HCT116 (cell line): ENCODE measurements at regions not wholly inside any gene's neighbourhood (a gene's known extent, or its start where the extent isn't known, plus 50 kb on each side); places are given as distances from the start of the nearest gene placed in this dataset.

Source experiments
- ATAC-seq: fragments of 200-7000 bp; cut with Tn5 transposase; 2 replicates; pipeline ENCODE4 v1.9.1; 2020; ENCODE audit warnings: mild to moderate bottlenecking, moderate library complexity
- BruUV-seq: library from RNA; stranded (reverse); fragments of 400-500 nt; replicated peaks from 2 replicates; lab custom pipeline; 2021; lab: Mats Ljungman, UMichigan
- CTCF ChIA-PET: fragments of 300-600 bp; sonication (Branson Sonifier 250); formaldehyde crosslinking; loops from one replicate; lab custom pipeline; 2021; ENCODE audit warnings: antibody characterized with exemption; lab: Charles Lee
- POLR2A ChIA-PET: fragments of 300-600, 350-600 bp; sonication (Branson Sonifier 250); formaldehyde crosslinking; loops from one replicate; lab custom pipeline; 2021; ENCODE audit warnings: antibody characterized with exemption; lab: Charles Lee
- RAD21 ChIA-PET, 2 experiments: fragments of 300-600 bp; sonication (Branson Sonifier 250); formaldehyde crosslinking; loops; one replicate each; lab custom pipeline; 2023; ENCODE audit warnings: low total read pairs in 2 of 2; ENCODE audit not compliant: uncharacterized antibody in 2 of 2, unreplicated experiment in 2 of 2, low non-redundant PET in 1 of 2; lab: Charles Lee
- DNase-seq: peaks from one replicate; pipeline ENCODE4 v3.0.0-alpha.2; 2010; ENCODE audit warnings: low read depth, low spot score
- H2AFZ ChIP-seq: fragments of 200-600 bp; shearing (Covaris generic), sonication (generic); 2 replicates; pipeline ENCODE4 v1.6.1; 2017; ENCODE audit warnings: low read depth, mixed run types, mixed read lengths, antibody characterized with exemption, low read length; ENCODE audit not compliant: poor library complexity, severe bottlenecking
- H3K27ac ChIP-seq: 2 replicates; pipeline ENCODE4 v1.5.1; 2012; ENCODE audit warnings: low read depth, low read length
- H3K27me3 ChIP-seq: fragments of 200-600 bp; sonication (generic); 2 replicates; pipeline ENCODE4 v1.6.1; 2016; ENCODE audit warnings: mixed run types, low read length, mixed read lengths; ENCODE audit not compliant: insufficient read depth
- H3K36me3 ChIP-seq, 2 experiments: fragments of 200-500 bp in 1 of 2; fragments of 200-600 bp in 1 of 2; sonication (Bioruptor generic) in 1 of 2; sonication (generic) in 1 of 2; 2 replicates each; pipeline versions ENCODE4 v1.5.1 to v1.6.1; 2014 to 2016; ENCODE audit warnings: low read length in 2 of 2, inconsistent platforms in 1 of 2, mixed read lengths in 1 of 2, mixed run types in 1 of 2; ENCODE audit not compliant: insufficient read depth in 2 of 2, control insufficient read depth in 1 of 2
- H3K4me1 ChIP-seq, 2 experiments: fragments of 200-600 bp in 1 of 2; sonication (generic) in 1 of 2; 2 replicates each; pipeline versions ENCODE4 v1.5.1 to v1.6.1; 2012 to 2017; ENCODE audit warnings: low read length in 2 of 2, inconsistent platforms in 1 of 2, mild to moderate bottlenecking in 1 of 2, mixed read lengths in 1 of 2, mixed run types in 1 of 2, moderate library complexity in 1 of 2; ENCODE audit not compliant: insufficient read depth in 2 of 2, control insufficient read depth in 1 of 2
- H3K4me2 ChIP-seq: fragments of 200-600 bp; sonication (generic); 2 replicates; pipeline ENCODE4 v1.6.1; 2017; ENCODE audit warnings: mixed run types, low read length, mixed read lengths
- H3K4me3 ChIP-seq, 2 experiments: fragments of 200-600 bp in 1 of 2; sonication (generic) in 1 of 2; replicated peaks in 1 of 2; 2 replicates each; pipeline ENCODE4 v1.5.1; 2011 to 2016; ENCODE audit warnings: low read length in 2 of 2, control low read depth in 1 of 2, low read depth in 1 of 2, mild to moderate bottlenecking in 1 of 2, mixed read lengths in 1 of 2, mixed run types in 1 of 2
- H3K79me2 ChIP-seq: fragments of 200-600 bp; sonication (generic); 2 replicates; pipeline ENCODE4 v1.6.1; 2017; ENCODE audit warnings: mild to moderate bottlenecking, mixed run types, low read length, moderate library complexity, mixed read lengths; ENCODE audit not compliant: insufficient read depth
- H3K9ac ChIP-seq: fragments of 200-600 bp; sonication (generic); 2 replicates; pipeline ENCODE4 v1.6.1; 2016; ENCODE audit warnings: low read length, mixed read lengths
- H3K9me2 ChIP-seq: fragments of 200-600 bp; sonication (generic), shearing (Covaris generic); 2 replicates; pipeline ENCODE4 v1.6.1; 2017; ENCODE audit warnings: mixed run types, mild to moderate bottlenecking, moderate library complexity; ENCODE audit not compliant: insufficient read depth
- H3K9me3 ChIP-seq, 2 experiments: fragments of 200-500 bp in 1 of 2; fragments of 200-600 bp in 1 of 2; sonication (Bioruptor generic) in 1 of 2; sonication (generic) in 1 of 2; 2 replicates each; pipeline ENCODE4 v1.6.1; 2014 to 2017; ENCODE audit warnings: low read length in 2 of 2, mixed read lengths in 2 of 2, inconsistent platforms in 1 of 2, low read depth in 1 of 2, mild to moderate bottlenecking in 1 of 2, mixed run types in 1 of 2, moderate library complexity in 1 of 2; ENCODE audit not compliant: control insufficient read depth in 1 of 2, insufficient read depth in 1 of 2
- H4K20me1 ChIP-seq: fragments of 200-600 bp; sonication (generic), shearing (Covaris generic); 2 replicates; pipeline ENCODE4 v1.6.1; 2017; ENCODE audit warnings: mixed run types, mild to moderate bottlenecking, moderate library complexity; ENCODE audit not compliant: insufficient read depth
- CBX3 ChIP-seq: IDR thresholded peaks from 2 replicates; pipeline ENCODE4 v1.6.1; 2012; ENCODE audit warnings: low read depth
- CEBPB ChIP-seq: IDR thresholded peaks from 2 replicates; pipeline ENCODE4 v1.6.1; 2012; ENCODE audit warnings: low read depth
- EGR1 ChIP-seq: IDR thresholded peaks from 2 replicates; pipeline ENCODE4 v1.6.1; 2012; ENCODE audit warnings: low read depth
- ELF1 ChIP-seq: IDR thresholded peaks from 2 replicates; pipeline ENCODE4 v1.6.1; 2012; ENCODE audit warnings: low read depth, borderline replicate concordance
- EZH2 ChIP-seq: fragments of 200-600 bp; sonication (generic); IDR thresholded peaks from 2 replicates; pipeline ENCODE4 v1.6.1; 2017; ENCODE audit warnings: antibody characterized with exemption, mixed run types
- EZH2phosphoT487 ChIP-seq: fragments of 200-600 bp; IDR thresholded peaks from 2 replicates; pipeline ENCODE4 v1.6.1; 2018; ENCODE audit warnings: antibody characterized with exemption, borderline replicate concordance
- FOSL1 ChIP-seq: IDR thresholded peaks from 2 replicates; pipeline ENCODE4 v1.6.1; 2012; ENCODE audit warnings: low read depth
- JUND ChIP-seq: IDR thresholded peaks from 2 replicates; pipeline ENCODE4 v1.6.1; 2012
- POLR2AphosphoS5 ChIP-seq: IDR thresholded peaks from 2 replicates; pipeline ENCODE4 v1.6.1; 2011; ENCODE audit warnings: mild to moderate bottlenecking, low read depth, low read length, moderate library complexity
- RAD21 ChIP-seq: IDR thresholded peaks from 2 replicates; pipeline ENCODE4 v1.6.1; 2012; ENCODE audit warnings: low read depth, mild to moderate bottlenecking
- REST ChIP-seq: IDR thresholded peaks from 2 replicates; pipeline ENCODE4 v1.6.1; 2012; ENCODE audit warnings: low read depth
- SIN3A ChIP-seq: IDR thresholded peaks from 2 replicates; pipeline ENCODE4 v1.6.1; 2012; ENCODE audit warnings: low read depth
- SP1 ChIP-seq: IDR thresholded peaks from 2 replicates; pipeline ENCODE4 v1.6.1; 2012; ENCODE audit warnings: low read depth
- SRF ChIP-seq: IDR thresholded peaks from 2 replicates; pipeline ENCODE4 v1.6.1; 2012; ENCODE audit warnings: low read depth
- TCF7L2 ChIP-seq: IDR thresholded peaks from 2 replicates; pipeline ENCODE4 v1.7.0; 2011; ENCODE audit warnings: borderline replicate concordance, inconsistent platforms; ENCODE audit not compliant: insufficient read depth, insufficient read length; ENCODE audit errors: extremely low read depth
- YY1 ChIP-seq: IDR thresholded peaks from 2 replicates; pipeline ENCODE4 v1.6.1; 2011; ENCODE audit warnings: low read length, low read depth, moderate library complexity, mild to moderate bottlenecking; ENCODE audit not compliant: insufficient replicate concordance; ENCODE audit errors: extremely low read depth
- ZFX ChIP-seq: fragments of 450-650 bp; IDR thresholded peaks from 2 replicates; pipeline ENCODE4 v1.6.1; 2017
- intact Hi-C: fragments of 100-400 bp; cut with micrococcal nuclease; formaldehyde crosslinking; loops from 2 replicates; pipeline ENCODE4 v1.10.0; 2022
- TF ChIP-seq, protein P1 (sequence below), 3 experiments: fragments of 200-600 bp in 1 of 3; sonication (generic) in 1 of 3; IDR thresholded peaks in 2 of 3; conservative IDR thresholded peaks in 1 of 3; 2 replicates each; pipeline ENCODE4 v1.5.1; 2012 to 2017; ENCODE audit warnings: low read depth in 2 of 3, low read length in 2 of 3, antibody characterized with exemption in 1 of 3, borderline replicate concordance in 1 of 3, control low read depth in 1 of 3, mild to moderate bottlenecking in 1 of 3, mixed read lengths in 1 of 3, mixed run types in 1 of 3, moderate library complexity in 1 of 3; ENCODE audit not compliant: insufficient read depth in 1 of 3

- no peak for TF ChIP-seq POLR2AphosphoS5
- no peak for TF ChIP-seq CEBPB
- TF ChIP-seq EZH2 = no peak
- no peak for TF ChIP-seq SP1
- TF ChIP-seq ELF1 = no peak
- TF ChIP-seq YY1 = no peak
These were observed 193.7 kb downstream of the SHCBP1 start (continued) for GRCh38 chr16:46427340-46428107.

- H3K4me2 ChIP-seq = no peak overlapping the region
- DNase-seq (no peak), ATAC-seq (no peak)
- H3K36me3 ChIP-seq = no peaks in the 10 kb centered on the region
- no peak for TF ChIP-seq ELF1
- no peak for TF ChIP-seq ZFX
- TF ChIP-seq SIN3A = no peak
- TF ChIP-seq CEBPB = no peak
- TF ChIP-seq EGR1 = no peak
- TF ChIP-seq FOSL1 = no peak
- no peak for TF ChIP-seq SRF
- no peak for TF ChIP-seq CBX3
- TF ChIP-seq TCF7L2 = no peak
- no peak for TF ChIP-seq EZH2
- no peak for TF ChIP-seq JUND
- TF ChIP-seq RAD21 = no peak
- TF ChIP-seq, protein P1, sequence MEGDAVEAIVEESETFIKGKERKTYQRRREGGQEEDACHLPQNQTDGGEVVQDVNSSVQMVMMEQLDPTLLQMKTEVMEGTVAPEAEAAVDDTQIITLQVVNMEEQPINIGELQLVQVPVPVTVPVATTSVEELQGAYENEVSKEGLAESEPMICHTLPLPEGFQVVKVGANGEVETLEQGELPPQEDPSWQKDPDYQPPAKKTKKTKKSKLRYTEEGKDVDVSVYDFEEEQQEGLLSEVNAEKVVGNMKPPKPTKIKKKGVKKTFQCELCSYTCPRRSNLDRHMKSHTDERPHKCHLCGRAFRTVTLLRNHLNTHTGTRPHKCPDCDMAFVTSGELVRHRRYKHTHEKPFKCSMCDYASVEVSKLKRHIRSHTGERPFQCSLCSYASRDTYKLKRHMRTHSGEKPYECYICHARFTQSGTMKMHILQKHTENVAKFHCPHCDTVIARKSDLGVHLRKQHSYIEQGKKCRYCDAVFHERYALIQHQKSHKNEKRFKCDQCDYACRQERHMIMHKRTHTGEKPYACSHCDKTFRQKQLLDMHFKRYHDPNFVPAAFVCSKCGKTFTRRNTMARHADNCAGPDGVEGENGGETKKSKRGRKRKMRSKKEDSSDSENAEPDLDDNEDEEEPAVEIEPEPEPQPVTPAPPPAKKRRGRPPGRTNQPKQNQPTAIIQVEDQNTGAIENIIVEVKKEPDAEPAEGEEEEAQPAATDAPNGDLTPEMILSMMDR (IDR thresholded peaks at IDR 0.05 in 2 of 3, conservative IDR thresholded peaks at IDR 0.05 in 1 of 3; ENCODE audit: borderline replicate concordance in 1 of 3, insufficient read depth in 1 of 3, low read depth in 2 of 3, low read length in 2 of 3) = no peak
- no peak for TF ChIP-seq EZH2phosphoT487
- no peak for TF ChIP-seq SP1
- no peak for TF ChIP-seq YY1
- no peak for TF ChIP-seq REST
- no peak for TF ChIP-seq POLR2AphosphoS5
- H3K4me3 ChIP-seq = no peak overlapping the region
- H3K9me3 ChIP-seq = peaks cover 0 to 10% of the 10 kb centered on the region in 2 experiments; a peak in 2 of 4 replicates
- ChIA-PET CTCF (no interaction called here), RAD21 (no interaction called here), POLR2A (no interaction called here)
- H3K4me1 ChIP-seq = no peaks in the 10 kb centered on the region
- H3K9me2 ChIP-seq = no peaks in the 10 kb centered on the region
- no peak overlapping the region for H3K27ac ChIP-seq
- intact Hi-C loops = no loop called here
- H3K27me3 ChIP-seq = no peaks in the 10 kb centered on the region
- H3K9ac ChIP-seq = no peak overlapping the region
- no peaks in the 10 kb centered on the region for H3K79me2 ChIP-seq
- H4K20me1 ChIP-seq = no peaks in the 10 kb centered on the region
- H2AFZ ChIP-seq = no peak overlapping the region
- BruUV-seq = no TSS peak
These were observed 194.8 kb downstream of the SHCBP1 start for GRCh38 chr16:46426336-46426735.
